ENCODE measurements at regions not wholly inside any gene's neighbourhood (a gene's known extent, or its start where the extent isn't known, plus 50 kb on each side); places are given as distances from the start of the nearest gene placed in this dataset.

GRCh38 chrX:20641954-20642353 is 375.2 kb upstream of the RPS6KA3 start:
- H3K4me1 Mint-ChIP-seq = 0 out of 2 replicates have a peak, but pooled peaks cover 3% of the 10 kb centered on the region
- no peak overlapping the region for H3K4me3 Mint-ChIP-seq
- no peak for ATAC-seq

GRCh38 chrX:20639115-20639514 is 372.4 kb upstream of the RPS6KA3 start:
- peak; percentile 58 for ATAC-seq
- CTCF ChIA-PET = no interaction called here
- peak; percentile 10 for DNase-seq (ENCODE audit: low spot score)
- peaks cover 3% of the 10 kb centered on the region; the same call in 1 of the 2 replicates for H3K9me3 Mint-ChIP-seq
- no peak overlapping the region for H3K27ac Mint-ChIP-seq
- TF ChIP-seq, protein P1, sequence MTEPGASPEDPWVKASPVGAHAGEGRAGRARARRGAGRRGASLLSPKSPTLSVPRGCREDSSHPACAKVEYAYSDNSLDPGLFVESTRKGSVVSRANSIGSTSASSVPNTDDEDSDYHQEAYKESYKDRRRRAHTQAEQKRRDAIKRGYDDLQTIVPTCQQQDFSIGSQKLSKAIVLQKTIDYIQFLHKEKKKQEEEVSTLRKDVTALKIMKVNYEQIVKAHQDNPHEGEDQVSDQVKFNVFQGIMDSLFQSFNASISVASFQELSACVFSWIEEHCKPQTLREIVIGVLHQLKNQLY (CRISPR knock-in tag; IDR thresholded peaks at IDR 0.05) = no peak
- 0 out of 2 replicates have a peak, but pooled peaks cover 3% of the 10 kb centered on the region for H3K4me1 Mint-ChIP-seq
- H3K36me3 Mint-ChIP-seq = no peaks in the 10 kb centered on the region
- H3K27me3 Mint-ChIP-seq (ENCODE audit: low read depth) = no peaks in the 10 kb centered on the region
- POLR2A ChIA-PET = no interaction called here
- no peak overlapping the region for H3K4me3 Mint-ChIP-seq

More at GRCh38 chrX:20641954-20642353, 375.2 kb upstream of the RPS6KA3 start:
- Mint-ChIP-seq H3K9me3 (peaks cover 3% of the 10 kb centered on the region; the same call in 1 of the 2 replicates), H3K27ac (no peak overlapping the region), H3K36me3 (no peaks in the 10 kb centered on the region), H3K27me3 (ENCODE audit: low read depth) (no peaks in the 10 kb centered on the region)
- POLR2A ChIA-PET = interaction anchor here (0.6 kb wide), 1 partner anchor 1225 kb away, joined by 4 read pairs; no protein-coding TSS in a partner anchor
- CTCF ChIA-PET = no interaction called here
- DNase-seq (ENCODE audit: low spot score) = no peak
- TF ChIP-seq AR (CRISPR knock-in tag; IDR thresholded peaks at IDR 0.05) (no peak), HMGXB4 (CRISPR knock-in tag; IDR thresholded peaks at IDR 0.05) (no peak), TP53 (CRISPR knock-in tag; IDR thresholded peaks at IDR 0.05) (no peak), TEAD1 (CRISPR knock-in tag; IDR thresholded peaks at IDR 0.05) (no peak)
- TF ChIP-seq, protein P2, sequence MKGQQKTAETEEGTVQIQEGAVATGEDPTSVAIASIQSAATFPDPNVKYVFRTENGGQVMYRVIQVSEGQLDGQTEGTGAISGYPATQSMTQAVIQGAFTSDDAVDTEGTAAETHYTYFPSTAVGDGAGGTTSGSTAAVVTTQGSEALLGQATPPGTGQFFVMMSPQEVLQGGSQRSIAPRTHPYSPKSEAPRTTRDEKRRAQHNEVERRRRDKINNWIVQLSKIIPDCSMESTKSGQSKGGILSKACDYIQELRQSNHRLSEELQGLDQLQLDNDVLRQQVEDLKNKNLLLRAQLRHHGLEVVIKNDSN (CRISPR knock-in tag; IDR thresholded peaks at IDR 0.05) = no peak
- TF ChIP-seq, protein P3, sequence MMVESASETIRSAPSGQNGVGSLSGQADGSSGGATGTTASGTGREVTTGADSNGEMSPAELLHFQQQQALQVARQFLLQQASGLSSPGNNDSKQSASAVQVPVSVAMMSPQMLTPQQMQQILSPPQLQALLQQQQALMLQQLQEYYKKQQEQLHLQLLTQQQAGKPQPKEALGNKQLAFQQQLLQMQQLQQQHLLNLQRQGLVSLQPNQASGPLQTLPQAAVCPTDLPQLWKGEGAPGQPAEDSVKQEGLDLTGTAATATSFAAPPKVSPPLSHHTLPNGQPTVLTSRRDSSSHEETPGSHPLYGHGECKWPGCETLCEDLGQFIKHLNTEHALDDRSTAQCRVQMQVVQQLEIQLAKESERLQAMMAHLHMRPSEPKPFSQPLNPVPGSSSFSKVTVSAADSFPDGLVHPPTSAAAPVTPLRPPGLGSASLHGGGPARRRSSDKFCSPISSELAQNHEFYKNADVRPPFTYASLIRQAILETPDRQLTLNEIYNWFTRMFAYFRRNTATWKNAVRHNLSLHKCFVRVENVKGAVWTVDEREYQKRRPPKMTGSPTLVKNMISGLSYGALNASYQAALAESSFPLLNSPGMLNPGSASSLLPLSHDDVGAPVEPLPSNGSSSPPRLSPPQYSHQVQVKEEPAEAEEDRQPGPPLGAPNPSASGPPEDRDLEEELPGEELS (CRISPR knock-in tag; IDR thresholded peaks at IDR 0.05) = no peak

- no peak overlapping the region for H3K4me3 Mint-ChIP-seq
- POLR2A ChIA-PET = no interaction called here
- TF ChIP-seq, protein P2 (CRISPR knock-in tag; IDR thresholded peaks at IDR 0.05) = no peak
- TF ChIP-seq NFATC4 (CRISPR knock-in tag; IDR thresholded peaks at IDR 0.05) (no peak), MYBL2 (CRISPR knock-in tag; IDR thresholded peaks at IDR 0.05) (no peak), IRF1 (CRISPR knock-in tag; IDR thresholded peaks at IDR 0.05) (no peak), GABPB1 (CRISPR knock-in tag; IDR thresholded peaks at IDR 0.05) (no peak), FOXK1 (CRISPR knock-in tag; IDR thresholded peaks at IDR 0.05) (no peak), SOX15 (CRISPR knock-in tag; IDR thresholded peaks at IDR 0.05) (no peak), ZNF416 (CRISPR knock-in tag; IDR thresholded peaks at IDR 0.05) (no peak), ZNF425 (CRISPR knock-in tag; conservative IDR thresholded peaks at IDR 0.05) (no peak), JUN (CRISPR knock-in tag; IDR thresholded peaks at IDR 0.05) (no peak), ATF2 (CRISPR knock-in tag; IDR thresholded peaks at IDR 0.05; ENCODE audit: borderline replicate concordance, low read depth) (no peak), SP1 (CRISPR knock-in tag; conservative IDR thresholded peaks at IDR 0.05) (no peak)
Observed at GRCh38 chrX:20637351-20637750, 370.6 kb upstream of the RPS6KA3 start.

More at GRCh38 chrX:20637351-20637750, 370.6 kb upstream of the RPS6KA3 start:
- DNase-seq (ENCODE audit: low spot score) = no peak
- ATAC-seq = no peak
- no peak overlapping the region for H3K27ac Mint-ChIP-seq
- 0 out of 2 replicates have a peak, but pooled peaks cover 3% of the 10 kb centered on the region for H3K4me1 Mint-ChIP-seq
- no peaks in the 10 kb centered on the region for H3K36me3 Mint-ChIP-seq
- CTCF ChIA-PET = no interaction called here
- peaks cover 3% of the 10 kb centered on the region; the same call in 1 of the 2 replicates for H3K9me3 Mint-ChIP-seq
- H3K27me3 Mint-ChIP-seq (ENCODE audit: low read depth) = no peaks in the 10 kb centered on the region

Measured in WTC11 (cell line).